Mononuclear cell (primary cell): ENCODE measurements at regions not wholly inside any gene's neighbourhood (a gene's known extent, or its start where the extent isn't known, plus 50 kb on each side); places are given as distances from the start of the nearest gene placed in this dataset.
"Not testable (repeated sequence)": the region's sequence is repeated elsewhere in the genome, so short reads cannot be mapped to it uniquely, and the experiment has no call there.

Experiments used
- H3K27me3 ChIP-seq: 2 replicates; pipeline ENCODE4 v1.6.0; 2011; ENCODE audit warnings: low read length, control low read depth; ENCODE audit not compliant: insufficient read depth
- H3K4me1 ChIP-seq: 2 replicates; pipeline ENCODE4 v1.5.1; 2011; ENCODE audit warnings: mild to moderate bottlenecking, low read length, control low read depth; ENCODE audit not compliant: insufficient read depth
- H3K4me3 ChIP-seq: 2 replicates; pipeline ENCODE4 v1.5.1; 2011; ENCODE audit warnings: mild to moderate bottlenecking, low read length, moderate library complexity
- H3K9me3 ChIP-seq: 2 replicates; pipeline ENCODE4 v1.5.1; 2011; ENCODE audit warnings: low read depth, mild to moderate bottlenecking, control low read depth, low read length

- Histone ChIP-seq H3K9me3 (no peaks in the 10 kb centered on the region), H3K27me3 (no peaks in the 10 kb centered on the region), H3K4me1 (no peaks in the 10 kb centered on the region), H3K4me3 (no peak overlapping the region)
Observed at GRCh38 chr6:131433927-131434326, 139.1 kb upstream of the ARG1 start.

GRCh38 chr6:131436358-131436757 is 136.7 kb upstream of the ARG1 start:
- Histone ChIP-seq H3K9me3 (no peaks in the 10 kb centered on the region), H3K4me1 (no peaks in the 10 kb centered on the region), H3K27me3 (no peaks in the 10 kb centered on the region), H3K4me3 (no peak overlapping the region)

- no peaks in the 10 kb centered on the region for H3K9me3 ChIP-seq
- H3K4me3 ChIP-seq, result peak overlapping the region; percentile 14
- H3K4me1 ChIP-seq, result no peaks in the 10 kb centered on the region
- no peaks in the 10 kb centered on the region for H3K27me3 ChIP-seq
Observed at GRCh38 chr6:131443014-131443413, 130.0 kb upstream of the ARG1 start.

GRCh38 chr6:131443514-131443913 is 129.5 kb upstream of the ARG1 start:
- Histone ChIP-seq H3K4me3 (peak overlapping the region; percentile 14), H3K4me1 (no peaks in the 10 kb centered on the region), H3K27me3 (no peaks in the 10 kb centered on the region)

GRCh38 chr6:131445356-131445755 is 127.7 kb upstream of the ARG1 start:
- H3K27me3 ChIP-seq, H3K4me3 ChIP-seq, H3K9me3 ChIP-seq, H3K4me1 ChIP-seq: not testable (repeated sequence)

More at GRCh38 chr6:131443514-131443913, 129.5 kb upstream of the ARG1 start:
- H3K9me3 ChIP-seq, result no peaks in the 10 kb centered on the region

GRCh38 chr6:131450861-131451260 is 122.2 kb upstream of the ARG1 start:
- no peak overlapping the region for H3K4me3 ChIP-seq
- no peaks in the 10 kb centered on the region for H3K27me3 ChIP-seq
- no peaks in the 10 kb centered on the region for H3K4me1 ChIP-seq
- no peaks in the 10 kb centered on the region for H3K9me3 ChIP-seq

- no peaks in the 10 kb centered on the region for H3K9me3 ChIP-seq
- no peaks in the 10 kb centered on the region for H3K27me3 ChIP-seq
- H3K4me1 ChIP-seq, result no peaks in the 10 kb centered on the region
- H3K4me3 ChIP-seq, result no peak overlapping the region
Observed at GRCh38 chr6:131451321-131452144, 121.5 kb upstream of the ARG1 start.

GRCh38 chr6:131453803-131454202 is 119.2 kb upstream of the ARG1 start:
- H3K4me3 ChIP-seq, result no peak overlapping the region
- no peaks in the 10 kb centered on the region for H3K9me3 ChIP-seq
- H3K4me1 ChIP-seq, result no peaks in the 10 kb centered on the region
- no peaks in the 10 kb centered on the region for H3K27me3 ChIP-seq

- no peak overlapping the region for H3K4me3 ChIP-seq
- no peaks in the 10 kb centered on the region for H3K9me3 ChIP-seq
- no peaks in the 10 kb centered on the region for H3K4me1 ChIP-seq
- H3K27me3 ChIP-seq, result no peaks in the 10 kb centered on the region
Observed at GRCh38 chr6:131456565-131456964, 116.5 kb upstream of the ARG1 start.

- Histone ChIP-seq H3K9me3 (no peaks in the 10 kb centered on the region), H3K27me3 (no peaks in the 10 kb centered on the region), H3K4me1 (no peaks in the 10 kb centered on the region), H3K4me3 (no peak overlapping the region)
Observed at GRCh38 chr6:131459005-131459404, 114.0 kb upstream of the ARG1 start.

- Histone ChIP-seq H3K4me1 (no peaks in the 10 kb centered on the region), H3K4me3 (no peak overlapping the region), H3K27me3 (no peaks in the 10 kb centered on the region), H3K9me3 (no peaks in the 10 kb centered on the region)
Observed at GRCh38 chr6:131460614-131461000, 112.4 kb upstream of the ARG1 start.

GRCh38 chr6:131469130-131469529 is 103.9 kb upstream of the ARG1 start:
- Histone ChIP-seq H3K9me3 (no peaks in the 10 kb centered on the region), H3K27me3 (no peaks in the 10 kb centered on the region), H3K4me3 (no peak overlapping the region), H3K4me1 (no peaks in the 10 kb centered on the region)

- peaks cover 5% of the 10 kb centered on the region for H3K9me3 ChIP-seq
- no peak overlapping the region for H3K4me3 ChIP-seq
- H3K4me1 ChIP-seq, result no peaks in the 10 kb centered on the region
- no peaks in the 10 kb centered on the region for H3K27me3 ChIP-seq
Observed at GRCh38 chr6:131470534-131470933, 102.5 kb upstream of the ARG1 start.

GRCh38 chr6:131471331-131471730 is 101.7 kb upstream of the ARG1 start:
- Histone ChIP-seq H3K4me3 (no peak overlapping the region), H3K27me3 (no peaks in the 10 kb centered on the region), H3K4me1 (no peaks in the 10 kb centered on the region), H3K9me3 (peaks cover 7% of the 10 kb centered on the region)

- not testable (repeated sequence) for H3K27me3 ChIP-seq, H3K4me1 ChIP-seq, H3K4me3 ChIP-seq, H3K9me3 ChIP-seq
Observed at GRCh38 chr6:131473303-131473702, 99.7 kb upstream of the ARG1 start.

- no peaks in the 10 kb centered on the region for H3K27me3 ChIP-seq
- no peaks in the 10 kb centered on the region for H3K4me1 ChIP-seq
- H3K4me3 ChIP-seq, result no peak overlapping the region
- H3K9me3 ChIP-seq, result peaks cover 7% of the 10 kb centered on the region
Observed at GRCh38 chr6:131476362-131476761, 96.7 kb upstream of the ARG1 start.
